ENCODE measurements at regions not wholly inside any gene's neighbourhood (a gene's known extent, or its start where the extent isn't known, plus 50 kb on each side); places are given as distances from the start of the nearest gene placed in this dataset.
"Not testable (repeated sequence)": the region's sequence is repeated elsewhere in the genome, so short reads cannot be mapped to it uniquely, and the experiment has no call there.

- DNase-seq (ENCODE audit: low spot score): no peak
- H3K4me3 ChIP-seq: no peak overlapping the region
- H3K36me3 ChIP-seq: no peaks in the 10 kb centered on the region
- intact Hi-C loops (cut with DNase I): no loop called here
- no peaks in the 10 kb centered on the region for H3K9me3 ChIP-seq
- 81% methylated on average over 2 of the region's 2 CpGs for WGBS
- H3K4me1 ChIP-seq (replicated peaks): no peaks in the 10 kb centered on the region
- TF ChIP-seq CTCF (IDR thresholded peaks at IDR 0.05) (no peak), POLR2A (IDR thresholded peaks at IDR 0.05) (no peak), POLR2AphosphoS5 (IDR thresholded peaks at IDR 0.05) (no peak)
- H3K27me3 ChIP-seq (replicated peaks; ENCODE audit: insufficient read depth): no peaks in the 10 kb centered on the region
- H3K27ac ChIP-seq: no peak overlapping the region
These were observed 75.6 kb upstream of the ETV3 start for GRCh38 chr1:157213836-157214235.

GRCh38 chr1:157209514-157209913, 71.3 kb upstream of the ETV3 start:
- Histone ChIP-seq H3K4me1 (replicated peaks) (no peaks in the 10 kb centered on the region), H3K4me3 (no peak overlapping the region), H3K36me3 (no peaks in the 10 kb centered on the region), H3K9me3 (no peaks in the 10 kb centered on the region), H3K27ac (no peak overlapping the region), H3K27me3 (replicated peaks; ENCODE audit: insufficient read depth) (no peaks in the 10 kb centered on the region)
- TF ChIP-seq CTCF (IDR thresholded peaks at IDR 0.05) (no peak), POLR2AphosphoS5 (IDR thresholded peaks at IDR 0.05) (no peak), POLR2A (IDR thresholded peaks at IDR 0.05) (no peak)
- DNase-seq (ENCODE audit: low spot score): no peak
- intact Hi-C loops (cut with DNase I): no loop called here
- 60% methylated on average over 2 of the region's 2 CpGs for WGBS

- 94% methylated on average over 3 of the region's 3 CpGs for WGBS
- H3K27ac ChIP-seq: not testable (repeated sequence)
These were observed 67.8 kb upstream of the ETV3 start for GRCh38 chr1:157205982-157206381.

GRCh38 chr1:157203166-157203565, 65.0 kb upstream of the ETV3 start:
- Histone ChIP-seq H3K36me3 (no peaks in the 10 kb centered on the region), H3K9me3 (no peaks in the 10 kb centered on the region), H3K27me3 (replicated peaks; ENCODE audit: insufficient read depth) (peaks cover 2% of the 10 kb centered on the region), H3K4me3 (no peak overlapping the region), H3K4me1 (replicated peaks) (no peaks in the 10 kb centered on the region), H3K27ac (no peak overlapping the region)
- 93% methylated on average over 5 of the region's 5 CpGs for WGBS
- DNase-seq (ENCODE audit: low spot score): no peak
- intact Hi-C loops (cut with DNase I): no loop called here
- TF ChIP-seq POLR2A (IDR thresholded peaks at IDR 0.05): no peak
- no peak for TF ChIP-seq POLR2AphosphoS5 (IDR thresholded peaks at IDR 0.05)
- no peak for TF ChIP-seq CTCF (IDR thresholded peaks at IDR 0.05)

More at GRCh38 chr1:157205982-157206381, 67.8 kb upstream of the ETV3 start:
- intact Hi-C loops (cut with DNase I); H3K4me1 ChIP-seq (replicated peaks); H3K9me3 ChIP-seq; DNase-seq (ENCODE audit: low spot score); H3K4me3 ChIP-seq; H3K36me3 ChIP-seq; H3K27me3 ChIP-seq (replicated peaks; ENCODE audit: insufficient read depth): not testable (repeated sequence)

GRCh38 chr1:157202331-157202730, 64.1 kb upstream of the ETV3 start:
- no peak overlapping the region for H3K4me3 ChIP-seq
- WGBS: 63% methylated on average over 5 of the region's 5 CpGs
- no peaks in the 10 kb centered on the region for H3K9me3 ChIP-seq
- intact Hi-C loops (cut with DNase I): no loop called here
- DNase-seq (ENCODE audit: low spot score): no peak
- no peaks in the 10 kb centered on the region for H3K4me1 ChIP-seq (replicated peaks)
- no peaks in the 10 kb centered on the region for H3K36me3 ChIP-seq
- TF ChIP-seq POLR2A (IDR thresholded peaks at IDR 0.05): no peak
- no peak for TF ChIP-seq POLR2AphosphoS5 (IDR thresholded peaks at IDR 0.05)
- TF ChIP-seq CTCF (IDR thresholded peaks at IDR 0.05): no peak
- H3K27me3 ChIP-seq (replicated peaks; ENCODE audit: insufficient read depth): peaks cover 2% of the 10 kb centered on the region
- H3K27ac ChIP-seq: no peak overlapping the region

Data from prostate gland (tissue), 2 donors.